Esophagus squamous epithelium (tissue), 4 donors: ENCODE measurements at regions not wholly inside any gene's neighbourhood (a gene's known extent, or its start where the extent isn't known, plus 50 kb on each side); places are given as distances from the start of the nearest gene placed in this dataset.

Experiments used
- POLR2A ChIP-seq, 4 donors: fragments of 450-650 bp; IDR thresholded peaks; one replicate each; pipeline ENCODE4 v1.6.1; 2017; ENCODE audit warnings: antibody characterized with exemption in 4 of 4, mild to moderate bottlenecking in 4 of 4, moderate library complexity in 3 of 4
- TF ChIP-seq, protein P1 (sequence below), 6 experiments: fragments of 450-650 bp in 4 of 6; fragments of 200-600 bp in 2 of 6; sonication (generic) in 2 of 6; IDR thresholded peaks; one replicate each; pipeline ENCODE4 v1.5.1; 2016 to 2019; ENCODE audit warnings: antibody characterized with exemption in 6 of 6, mild to moderate bottlenecking in 4 of 6, moderate library complexity in 4 of 6

DNA sequence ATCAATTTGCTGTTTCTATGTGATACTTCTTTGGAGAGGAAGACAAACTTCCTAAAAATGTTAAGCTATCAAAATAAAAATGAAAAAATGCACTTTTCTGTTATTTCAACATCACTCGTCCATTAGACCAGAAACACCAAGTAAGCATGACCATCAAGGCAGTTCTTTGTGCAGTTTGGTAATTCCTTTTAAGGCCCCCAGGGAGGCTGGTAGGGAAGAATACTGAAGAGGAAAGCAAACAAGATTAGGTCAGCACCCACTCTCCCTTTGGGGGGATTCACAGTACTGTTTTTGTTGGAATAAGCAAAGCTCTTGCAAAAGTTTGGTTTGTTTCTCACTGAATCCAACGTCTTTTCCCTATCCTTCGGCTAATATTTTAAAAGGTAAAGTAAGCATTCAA, 206.8 kb upstream of the SLC35B3 start:
- TF ChIP-seq, protein P1, sequence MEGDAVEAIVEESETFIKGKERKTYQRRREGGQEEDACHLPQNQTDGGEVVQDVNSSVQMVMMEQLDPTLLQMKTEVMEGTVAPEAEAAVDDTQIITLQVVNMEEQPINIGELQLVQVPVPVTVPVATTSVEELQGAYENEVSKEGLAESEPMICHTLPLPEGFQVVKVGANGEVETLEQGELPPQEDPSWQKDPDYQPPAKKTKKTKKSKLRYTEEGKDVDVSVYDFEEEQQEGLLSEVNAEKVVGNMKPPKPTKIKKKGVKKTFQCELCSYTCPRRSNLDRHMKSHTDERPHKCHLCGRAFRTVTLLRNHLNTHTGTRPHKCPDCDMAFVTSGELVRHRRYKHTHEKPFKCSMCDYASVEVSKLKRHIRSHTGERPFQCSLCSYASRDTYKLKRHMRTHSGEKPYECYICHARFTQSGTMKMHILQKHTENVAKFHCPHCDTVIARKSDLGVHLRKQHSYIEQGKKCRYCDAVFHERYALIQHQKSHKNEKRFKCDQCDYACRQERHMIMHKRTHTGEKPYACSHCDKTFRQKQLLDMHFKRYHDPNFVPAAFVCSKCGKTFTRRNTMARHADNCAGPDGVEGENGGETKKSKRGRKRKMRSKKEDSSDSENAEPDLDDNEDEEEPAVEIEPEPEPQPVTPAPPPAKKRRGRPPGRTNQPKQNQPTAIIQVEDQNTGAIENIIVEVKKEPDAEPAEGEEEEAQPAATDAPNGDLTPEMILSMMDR (IDR thresholded peaks at IDR 0.05) = no peak
- TF ChIP-seq POLR2A (IDR thresholded peaks at IDR 0.05) = no peak
